GM13976 (cell line): ENCODE measurements at regions not wholly inside any gene's neighbourhood (a gene's known extent, or its start where the extent isn't known, plus 50 kb on each side); places are given as distances from the start of the nearest gene placed in this dataset.

Source experiments
- DNase-seq: peaks from one replicate; pipeline ENCODE4 v3.0.0; 2012; ENCODE audit warnings: low spot score
- CTCF ChIP-seq: IDR thresholded peaks from 2 replicates; pipeline ENCODE4 v1.5.1; 2012; ENCODE audit warnings: borderline replicate concordance, mild to moderate bottlenecking; ENCODE audit not compliant: insufficient read depth; ENCODE audit errors: extremely low read depth, missing control alignments, control extremely low read depth
- in situ Hi-C: fragments of 300-500 bp; cut with MboI; formaldehyde crosslinking; loops from one replicate; pipeline ENCODE4 v1.12.0; 2022; ENCODE audit warnings: low sequenced_read_pairs, mixed read lengths, inconsistent platforms; ENCODE audit not compliant: unreplicated experiment

GRCh38 chr1:209153411-209153810 lies 430.1 kb upstream of the CAMK1G start:
- no peak for TF ChIP-seq CTCF
- in situ Hi-C loops: no loop called here
- no peak for DNase-seq

GRCh38 chr1:209154912-209155311 lies 428.6 kb upstream of the CAMK1G start:
- in situ Hi-C loops: no loop called here
- DNase-seq: no peak

GRCh38 chr1:209155546-209155945 lies 428.0 kb upstream of the CAMK1G start:
- no peak for TF ChIP-seq CTCF
- in situ Hi-C loops: no loop called here

More at GRCh38 chr1:209154912-209155311, 428.6 kb upstream of the CAMK1G start:
- no peak for TF ChIP-seq CTCF

GRCh38 chr1:209156991-209157390 lies 426.5 kb upstream of the CAMK1G start:
- in situ Hi-C loops: no loop called here
- no peak for TF ChIP-seq CTCF
- DNase-seq: no peak

More at GRCh38 chr1:209155546-209155945, 428.0 kb upstream of the CAMK1G start:
- DNase-seq: no peak

- in situ Hi-C loops: no loop called here
- no peak for TF ChIP-seq CTCF
- DNase-seq: no peak
Observed at GRCh38 chr1:209157546-209158249, 425.8 kb upstream of the CAMK1G start.

GRCh38 chr1:209158851-209159250 lies 424.7 kb upstream of the CAMK1G start:
- no peak for TF ChIP-seq CTCF
- no peak for DNase-seq
- in situ Hi-C loops: no loop called here
